ENCODE measurements at regions not wholly inside any gene's neighbourhood (a gene's known extent, or its start where the extent isn't known, plus 50 kb on each side); places are given as distances from the start of the nearest gene placed in this dataset.

DNA sequence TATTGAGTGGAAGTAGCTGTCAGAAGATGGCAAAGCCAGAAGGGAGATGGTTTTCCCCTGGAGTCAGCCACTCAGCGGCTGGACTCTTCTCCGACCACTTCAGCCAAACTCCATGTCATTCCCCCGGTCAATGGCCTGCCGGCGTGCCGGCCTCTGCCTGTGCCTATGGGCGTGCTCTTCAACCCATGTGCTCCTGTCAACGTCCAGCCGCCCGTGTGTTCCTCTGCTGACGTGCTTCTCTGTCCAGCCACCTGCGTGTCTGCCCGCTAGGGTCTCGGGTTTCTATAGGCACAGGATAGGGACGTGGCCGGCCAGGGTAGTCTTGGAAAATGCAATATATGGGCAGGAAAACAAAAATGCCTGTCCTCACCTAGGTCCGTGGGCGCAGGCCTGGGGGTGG lies 77.7 kb upstream of the RUFY1 start:
- dilution Hi-C loops (cut with MboI; ENCODE audit: extremely low pct_ligation_motif_present, low sequenced_read_pairs) = no loop called here
- CTCF ChIA-PET = no interaction called here
- Histone ChIP-seq H3K4me3 (replicated peaks in 1 of 3; ENCODE audit: insufficient read depth in 1 of 3, low read depth in 1 of 3, low read length in 3 of 3) (no peak overlapping the region), H3K9me1 (replicated peaks; ENCODE audit: control insufficient read depth, extremely low read depth, insufficient read depth, low read length) (no peaks in the 10 kb centered on the region), H3K4me1 (ENCODE audit: control insufficient read depth, extremely low read depth, insufficient read depth, low read length) (no peaks in the 10 kb centered on the region), H3K4me2 (ENCODE audit: insufficient read depth, low read length) (no peak overlapping the region), H3K27ac (ENCODE audit: insufficient read depth, low read depth, low read length) (no peak overlapping the region), H3K36me3 (ENCODE audit: control insufficient read depth in 2 of 2, extremely low read depth in 1 of 2, insufficient read depth in 2 of 2, low read length in 2 of 2) (no peaks in the 10 kb centered on the region), H3K9ac (replicated peaks; ENCODE audit: extremely low read depth, insufficient read depth, low read length) (no peak overlapping the region), H3K9me3 (replicated peaks; ENCODE audit: control insufficient read depth, insufficient read depth, low read length) (no peaks in the 10 kb centered on the region), H3K27me3 (ENCODE audit: control insufficient read depth in 2 of 2, insufficient read depth in 2 of 2, low read length in 2 of 2) (no peaks in the 10 kb centered on the region), H4K20me1 (replicated peaks; ENCODE audit: control insufficient read depth, extremely low read depth, insufficient read depth, low read length) (no peaks in the 10 kb centered on the region), H3K79me2 (ENCODE audit: control insufficient read depth, insufficient read depth, low read length) (no peaks in the 10 kb centered on the region), H2AFZ (ENCODE audit: low read depth, low read length) (no peak overlapping the region)
- TF ChIP-seq FOS (IDR thresholded peaks at IDR 0.05; ENCODE audit: borderline replicate concordance, insufficient read depth, low read length) (no peak), JUN (IDR thresholded peaks at IDR 0.05; ENCODE audit: borderline replicate concordance, insufficient read depth, insufficient read length, low read depth) (no peak), MAX (IDR thresholded peaks at IDR 0.05; ENCODE audit: insufficient read depth, insufficient read length) (no peak), POLR2AphosphoS5 (IDR thresholded peaks at IDR 0.05; ENCODE audit: insufficient read depth, low read depth, low read length) (no peak), GATA2 (IDR thresholded peaks at IDR 0.05; ENCODE audit: insufficient read depth, insufficient read length, low read depth, low read length) (no peak), POLR2A (IDR thresholded peaks at IDR 0.05; ENCODE audit: low read depth, low read length) (no peak), EZH2 (IDR thresholded peaks at IDR 0.05; ENCODE audit: borderline replicate concordance, low read depth, low read length, severe bottlenecking) (no peak), CTCF (IDR thresholded peaks at IDR 0.05; ENCODE audit: extremely low read depth in 1 of 2, insufficient read depth in 1 of 2, low read depth in 1 of 2, low read length in 2 of 2) (no peak), MYC (IDR thresholded peaks at IDR 0.05; ENCODE audit: low read depth, low read length) (no peak)
- intact Hi-C loops (cut with micrococcal nuclease) = no loop called here
- DNase-seq (ENCODE audit: low read depth, low spot score) = no peak
- POLR2A ChIA-PET = no interaction called here
- BruUV-seq (replicated peaks) = no TSS peak
- no peak for FAIRE-seq

Data from endothelial cell of umbilical vein (primary cell).